HepG2 (cell line): ENCODE measurements at regions not wholly inside any gene's neighbourhood (a gene's known extent, or its start where the extent isn't known, plus 50 kb on each side); places are given as distances from the start of the nearest gene placed in this dataset.

Source experiments
- ATAC-seq: fragments of 200-7000 bp; cut with Tn5 transposase; 3 replicates; pipeline ENCODE4 v1.9.1; 2020; ENCODE audit warnings: mild to moderate bottlenecking, moderate library complexity
- BruUV-seq: library from RNA; stranded (reverse); fragments of 400-500 nt; replicated peaks from 2 replicates; lab custom pipeline; 2021; lab: Mats Ljungman, UMichigan
- CTCF ChIA-PET: fragments of 300-600 bp; formaldehyde crosslinking; extraction: SDS; loops from one replicate; lab custom pipeline; 2021; ENCODE audit warnings: low total read pairs, inconsistent platforms, low intra/inter-chr PET ratio; lab: Yijun Ruan, JAX
- POLR2A ChIA-PET: fragments of 350-600 bp; sonication (Branson Sonifier 250); formaldehyde crosslinking; loops from one replicate; lab custom pipeline; 2020; ENCODE audit warnings: antibody characterized with exemption, inconsistent platforms; lab: Yijun Ruan, JAX
- DNase-seq: peaks from one replicate; pipeline ENCODE4 v3.0.0-alpha.2; 2015; ENCODE audit warnings: low spot score
- FAIRE-seq: peaks from 3 replicates; lab custom pipeline; 2011; peaks lifted over from hg19 to GRCh38; lab: Jason Lieb, UNC
- H2AFZ ChIP-seq: one replicate; pipeline ENCODE4 v1.6.1; 2011; ENCODE audit warnings: low read length, inconsistent platforms
- H3K27ac ChIP-seq: fragments of 300-600 bp; 3 replicates; pipeline ENCODE4 v1.8.0; 2011; ENCODE audit warnings: mixed run types, mild to moderate bottlenecking, mixed read lengths, low read length, inconsistent platforms; ENCODE audit not compliant: insufficient read depth; ENCODE audit errors: extremely low read length
- H3K27me3 ChIP-seq, 2 experiments: fragments of 200-600 bp in 1 of 2; 2 replicates in 1 of 2; 3 replicates in 1 of 2; pipeline versions ENCODE4 v1.6.0 to v1.8.0; 2011; ENCODE audit warnings: low read length in 2 of 2, mild to moderate bottlenecking in 2 of 2, moderate library complexity in 2 of 2, inconsistent platforms in 1 of 2; ENCODE audit not compliant: insufficient read depth in 2 of 2, control insufficient read depth in 1 of 2
- H3K36me3 ChIP-seq, 2 experiments: fragments of 200-600 bp in 1 of 2; replicated peaks in 1 of 2; 2 replicates in 1 of 2; 3 replicates in 1 of 2; pipeline versions ENCODE4 v1.5.1 to v1.8.0; 2011; ENCODE audit warnings: low read length in 2 of 2, inconsistent platforms in 1 of 2; ENCODE audit not compliant: insufficient read depth in 2 of 2, control insufficient read depth in 1 of 2
- H3K4me1 ChIP-seq: 2 replicates; pipeline ENCODE4 v1.5.1; 2012; ENCODE audit warnings: low read length, inconsistent platforms; ENCODE audit not compliant: insufficient read depth
- H3K4me2 ChIP-seq: 2 replicates; pipeline ENCODE4 v1.6.0; 2011; ENCODE audit warnings: low read depth, low read length, inconsistent platforms
- H3K4me3 ChIP-seq, 3 experiments: fragments of 200-600 bp in 1 of 3; sonication (generic), shearing (Covaris generic) in 1 of 3; replicated peaks in 1 of 3; 2 replicates each; pipeline ENCODE4 v1.5.1; 2011 to 2016; ENCODE audit warnings: low read length in 3 of 3, inconsistent platforms in 2 of 3, low read depth in 2 of 3, mild to moderate bottlenecking in 2 of 3, control low read depth in 1 of 3, mixed read lengths in 1 of 3; ENCODE audit not compliant: insufficient read depth in 1 of 3
- H3K79me2 ChIP-seq: one replicate; pipeline ENCODE4 v1.6.1; 2011; ENCODE audit warnings: low read length, inconsistent platforms; ENCODE audit not compliant: insufficient read depth
- H3K9ac ChIP-seq: 2 replicates; pipeline ENCODE4 v1.6.0; 2011; ENCODE audit warnings: mild to moderate bottlenecking, low read depth, low read length, inconsistent platforms; ENCODE audit not compliant: insufficient read depth
- H3K9me3 ChIP-seq: 2 replicates; pipeline ENCODE4 v1.5.1; 2012; ENCODE audit warnings: mild to moderate bottlenecking, low read length
- H4K20me1 ChIP-seq: 2 replicates; pipeline ENCODE4 v1.6.0; 2011; ENCODE audit warnings: inconsistent platforms, mild to moderate bottlenecking, low read length, moderate library complexity; ENCODE audit not compliant: insufficient read depth
- ELF1 ChIP-seq: sonication (generic); formaldehyde crosslinking; IDR thresholded peaks from 2 replicates; pipeline ENCODE4 v1.4.0; 2020; ENCODE audit warnings: missing genetic modification reagents
- HNRNPLL ChIP-seq: fragments of 200-400 bp; formaldehyde crosslinking; IDR thresholded peaks from 2 replicates; pipeline ENCODE4 v1.6.1; 2017; ENCODE audit warnings: mild to moderate bottlenecking, low read depth, low read length; ENCODE audit not compliant: poor library complexity, severe bottlenecking
- REL ChIP-seq: sonication (generic); formaldehyde crosslinking; conservative IDR thresholded peaks from 2 replicates; pipeline ENCODE4 v1.8.0; 2022; ENCODE audit warnings: mild to moderate bottlenecking, missing genetic modification reagents, moderate library complexity
- SSRP1 ChIP-seq: IDR thresholded peaks from 2 replicates; pipeline ENCODE4 v1.6.1; 2016; ENCODE audit warnings: control low read depth
- ZBTB10 ChIP-seq: sonication (generic); formaldehyde crosslinking; IDR thresholded peaks from 2 replicates; pipeline ENCODE4 v1.4.0; 2020; ENCODE audit warnings: missing genetic modification reagents, borderline replicate concordance
- ZFP82 ChIP-seq: sonication (generic); formaldehyde crosslinking; IDR thresholded peaks from 2 replicates; pipeline ENCODE4 v1.5.1; 2020; ENCODE audit warnings: mild to moderate bottlenecking, missing genetic modification reagents, borderline replicate concordance
- ZNF234 ChIP-seq: sonication (generic); formaldehyde crosslinking; conservative IDR thresholded peaks from 2 replicates; pipeline ENCODE4 v1.5.1; 2020; ENCODE audit warnings: mild to moderate bottlenecking, missing genetic modification reagents
- ZNF546 ChIP-seq: sonication (generic); formaldehyde crosslinking; conservative IDR thresholded peaks from 2 replicates; pipeline ENCODE4 v1.8.1; 2023; ENCODE audit warnings: mild to moderate bottlenecking, missing genetic modification reagents
- ZUFSP ChIP-seq: sonication (generic); formaldehyde crosslinking; IDR thresholded peaks from 2 replicates; pipeline ENCODE4 v1.9.0; 2021; ENCODE audit warnings: missing genetic modification reagents, mild to moderate bottlenecking, borderline replicate concordance
- WGBS: methylation state at CpG from one replicate; pipeline ENCODE4 v1.1.6; 2017; ENCODE audit warnings: low lambda C conversion rate; 5-methylcytosine and 5-hydroxymethylcytosine counted together
- in situ Hi-C: cut with HindIII; loops from 2 replicates; pipeline ENCODE4 v1.10.0; 2017; ENCODE audit warnings: low pct_unique_long_range_greater_than_20kb; ENCODE audit not compliant: extremely low pct_ligation_motif_present
- intact Hi-C: fragments of 100-400 bp; cut with micrococcal nuclease; formaldehyde crosslinking; loops from one replicate; pipeline ENCODE4 v1.10.0; 2022; ENCODE audit not compliant: unreplicated experiment
- TF ChIP-seq, protein P1 (sequence below): sonication (generic); formaldehyde crosslinking; IDR thresholded peaks from 2 replicates; pipeline ENCODE4 v1.8.1; 2023; ENCODE audit warnings: missing genetic modification reagents, mild to moderate bottlenecking, borderline replicate concordance

GRCh38 chr2:11040992-11041391 is 114.3 kb upstream of the SLC66A3 start:
- ATAC-seq (no peak), DNase-seq (no peak), FAIRE-seq (no peak)
- WGBS, result 0% methylated on average over 1 of the region's 1 CpG
- Histone ChIP-seq H3K36me3 (no peaks in the 10 kb centered on the region), H4K20me1 (no peaks in the 10 kb centered on the region), H3K9me3 (peaks cover 17% of the 10 kb centered on the region), H3K4me2 (no peak overlapping the region), H3K79me2 (no peaks in the 10 kb centered on the region), H3K4me3 (no peak overlapping the region), H3K9ac (no peak overlapping the region), H2AFZ (no peak overlapping the region), H3K27ac (no peak overlapping the region), H3K27me3 (peaks cover 3 to 25% of the 10 kb centered on the region in 2 experiments; a peak in 3 of 5 replicates), H3K4me1 (no peaks in the 10 kb centered on the region)
- ChIA-PET POLR2A (no interaction called here), CTCF (no interaction called here)
- intact Hi-C loops, result no loop called here
- TF ChIP-seq ZNF234 (CRISPR knock-in tag), result no peak
- no peak for TF ChIP-seq REL
- no peak for TF ChIP-seq ZNF546
- no peak for TF ChIP-seq ELF1
- TF ChIP-seq, protein P1, sequence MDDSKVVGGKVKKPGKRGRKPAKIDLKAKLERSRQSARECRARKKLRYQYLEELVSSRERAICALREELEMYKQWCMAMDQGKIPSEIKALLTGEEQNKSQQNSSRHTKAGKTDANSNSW, result no peak
- TF ChIP-seq ZUFSP (CRISPR knock-in tag), result no peak
- TF ChIP-seq SSRP1 (CRISPR knock-in tag), result no peak
- TF ChIP-seq ZBTB10 (CRISPR knock-in tag), result no peak
- TF ChIP-seq ZFP82 (CRISPR knock-in tag), result no peak
- no peak for TF ChIP-seq HNRNPLL
- BruUV-seq, result no TSS peak
- in situ Hi-C loops, result no loop called here
